WTC11 (cell line): ENCODE measurements at regions not wholly inside any gene's neighbourhood (a gene's known extent, or its start where the extent isn't known, plus 50 kb on each side); places are given as distances from the start of the nearest gene placed in this dataset.

Experiments
- ATAC-seq: fragments of 200-7000 bp; cut with Tn5 transposase; 2 replicates; pipeline ENCODE4 v1.10.0; 2021; ENCODE audit warnings: mild to moderate bottlenecking, moderate library complexity
- CTCF ChIA-PET: fragments of 300-600 bp; sonication (Branson Sonifier 250); formaldehyde crosslinking; loops from one replicate; lab custom pipeline; 2021; ENCODE audit warnings: antibody characterized with exemption; lab: Charles Lee
- POLR2A ChIA-PET: fragments of 350-600 bp; sonication (Branson Sonifier 250); formaldehyde crosslinking; loops from one replicate; lab custom pipeline; 2021; ENCODE audit warnings: antibody characterized with exemption; lab: Charles Lee
- DNase-seq: peaks from one replicate; pipeline ENCODE4 v3.0.0; 2021; ENCODE audit warnings: low spot score
- H3K27ac Mint-ChIP-seq: 2 replicates; pipeline ENCODE4 v1.8.0; 2021; ENCODE audit warnings: mixed read lengths
- H3K27me3 Mint-ChIP-seq: 2 replicates; pipeline ENCODE4 v1.8.0; 2021; ENCODE audit warnings: low read depth, mild to moderate bottlenecking, moderate library complexity, mixed read lengths
- H3K36me3 Mint-ChIP-seq: 2 replicates; pipeline ENCODE4 v1.8.0; 2021; ENCODE audit warnings: mixed read lengths
- H3K4me1 Mint-ChIP-seq: 2 replicates; pipeline ENCODE4 v1.8.0; 2022; ENCODE audit warnings: mixed read lengths
- H3K4me3 Mint-ChIP-seq: 2 replicates; pipeline ENCODE4 v1.8.0; 2021; ENCODE audit warnings: mild to moderate bottlenecking, moderate library complexity, mixed read lengths
- H3K9me3 Mint-ChIP-seq: 2 replicates; pipeline ENCODE4 v1.8.0; 2021; ENCODE audit warnings: mixed read lengths
- ELF4 ChIP-seq: sonication (generic); formaldehyde crosslinking; IDR thresholded peaks from 2 replicates; pipeline ENCODE4 v1.8.1; 2022; ENCODE audit warnings: low read depth, mild to moderate bottlenecking, moderate library complexity, missing genetic modification reagents
- GABPB1 ChIP-seq: sonication (generic); formaldehyde crosslinking; IDR thresholded peaks from 2 replicates; pipeline ENCODE4 v1.8.1; 2023; ENCODE audit warnings: mild to moderate bottlenecking, missing genetic modification reagents
- HMGXB4 ChIP-seq: sonication (generic); formaldehyde crosslinking; IDR thresholded peaks from 2 replicates; pipeline ENCODE4 v1.8.1; 2023; ENCODE audit warnings: mild to moderate bottlenecking, moderate library complexity, missing genetic modification reagents
- JAZF1 ChIP-seq: fragments of 250-450 bp; sonication (Bioruptor Pico); IDR thresholded peaks from 2 replicates; pipeline ENCODE4 v1.9.0; 2021; ENCODE audit warnings: moderate library complexity, mild to moderate bottlenecking, inconsistent platforms
- JUN ChIP-seq: sonication (generic); formaldehyde crosslinking; IDR thresholded peaks from 2 replicates; pipeline ENCODE4 v1.8.0; 2023; ENCODE audit warnings: mild to moderate bottlenecking, missing genetic modification reagents
- NFE2L1 ChIP-seq: sonication (generic); formaldehyde crosslinking; IDR thresholded peaks from 2 replicates; pipeline ENCODE4 v1.8.1; 2023; ENCODE audit warnings: missing genetic modification reagents
- NR1H2 ChIP-seq: sonication (generic); formaldehyde crosslinking; IDR thresholded peaks from 2 replicates; pipeline ENCODE4 v1.9.0; 2021; ENCODE audit warnings: mild to moderate bottlenecking, moderate library complexity, missing genetic modification reagents
- PRRX2 ChIP-seq: fragments of 250-450 bp; sonication (Bioruptor Pico); IDR thresholded peaks from 2 replicates; pipeline ENCODE4 v1.8.0; 2021; ENCODE audit warnings: mild to moderate bottlenecking
- TEAD4 ChIP-seq: sonication (generic); formaldehyde crosslinking; IDR thresholded peaks from 2 replicates; pipeline ENCODE4 v1.8.0; 2022; ENCODE audit warnings: mild to moderate bottlenecking, missing genetic modification reagents
- TP53 ChIP-seq: sonication (generic); formaldehyde crosslinking; IDR thresholded peaks from 2 replicates; pipeline ENCODE4 v1.8.1; 2023; ENCODE audit warnings: mild to moderate bottlenecking, missing genetic modification reagents
- ZMAT4 ChIP-seq: fragments of 250-450 bp; sonication (Bioruptor Pico); IDR thresholded peaks from 2 replicates; pipeline ENCODE4 v1.9.0; 2021; ENCODE audit warnings: mild to moderate bottlenecking
- ZNF232 ChIP-seq: sonication (generic); formaldehyde crosslinking; IDR thresholded peaks from 2 replicates; pipeline ENCODE4 v1.8.0; 2022; ENCODE audit warnings: mild to moderate bottlenecking, missing genetic modification reagents
- ZNF317 ChIP-seq: sonication (generic); formaldehyde crosslinking; IDR thresholded peaks from 2 replicates; pipeline ENCODE4 v1.8.1; 2023; ENCODE audit warnings: low read depth, mild to moderate bottlenecking, moderate library complexity, missing genetic modification reagents, borderline replicate concordance
- ZNF532 ChIP-seq: fragments of 250-450 bp; sonication (Bioruptor Pico); IDR thresholded peaks from 2 replicates; pipeline ENCODE4 v1.9.0; 2021; ENCODE audit warnings: mild to moderate bottlenecking, borderline replicate concordance
- ZNF671 ChIP-seq: fragments of 250-450 bp; sonication (Bioruptor Pico); IDR thresholded peaks from 2 replicates; pipeline ENCODE4 v1.8.0; 2021; ENCODE audit warnings: mild to moderate bottlenecking
- TF ChIP-seq, protein P1 (sequence below): fragments of 250-450 bp; sonication (Bioruptor Pico); IDR thresholded peaks from 2 replicates; pipeline ENCODE4 v1.8.0; 2021; ENCODE audit warnings: mild to moderate bottlenecking
- TF ChIP-seq, protein P2 (sequence below): sonication (generic); formaldehyde crosslinking; IDR thresholded peaks from 2 replicates; pipeline ENCODE4 v1.8.0; 2023; ENCODE audit warnings: missing genetic modification reagents, mild to moderate bottlenecking, borderline replicate concordance
- TF ChIP-seq, protein P3 (sequence below): sonication (generic); formaldehyde crosslinking; IDR thresholded peaks from 2 replicates; pipeline ENCODE4 v1.8.1; 2022; ENCODE audit warnings: missing genetic modification reagents, borderline replicate concordance
- TF ChIP-seq, protein P4 (sequence below): sonication (generic); formaldehyde crosslinking; IDR thresholded peaks from 2 replicates; pipeline ENCODE4 v1.8.1; 2022; ENCODE audit warnings: mild to moderate bottlenecking, moderate library complexity, missing genetic modification reagents
- TF ChIP-seq, protein P5 (sequence below): sonication (generic); formaldehyde crosslinking; IDR thresholded peaks from 2 replicates; pipeline ENCODE4 v1.8.0; 2022; ENCODE audit warnings: mild to moderate bottlenecking, missing genetic modification reagents

DNA sequence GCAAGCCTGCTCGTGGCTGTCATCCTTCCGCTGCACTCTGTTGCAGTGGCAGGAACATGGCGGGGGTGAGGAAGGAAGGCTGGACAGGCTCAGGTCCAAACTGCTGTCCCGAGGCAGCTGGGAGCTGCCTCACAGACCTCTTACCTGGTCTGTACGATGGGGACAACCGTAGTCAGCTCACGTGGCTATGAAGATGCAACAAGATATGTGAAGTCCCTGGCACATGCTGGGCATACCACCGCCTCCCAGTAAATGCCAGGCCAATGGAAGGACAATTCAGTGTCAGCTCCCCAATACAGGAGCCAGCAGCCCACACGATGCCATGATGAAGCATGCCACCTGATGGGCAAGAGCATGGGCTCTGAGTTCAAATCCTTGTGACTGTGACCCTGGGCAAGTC lies 344.4 kb downstream of the CYRIA start:
- no peak overlapping the region for H3K27ac Mint-ChIP-seq
- H3K4me1 Mint-ChIP-seq, result peaks cover 26% of the 10 kb centered on the region
- POLR2A ChIA-PET, result no interaction called here
- CTCF ChIA-PET, result interaction anchor here (0.6 to 2.3 kb wide), 5 partner anchors 11 to 382 kb away, joined by 3 to 20 read pairs (median 4); partner anchors contain the start of gene MYCN
- ATAC-seq (no peak), DNase-seq (no peak)
- no peak overlapping the region for H3K4me3 Mint-ChIP-seq
- TF ChIP-seq ZNF232 (CRISPR knock-in tag) (no peak), ZMAT4 (CRISPR knock-in tag) (no peak), ZNF671 (CRISPR knock-in tag) (no peak), JUN (no peak), ELF4 (CRISPR knock-in tag) (no peak), TEAD4 (CRISPR knock-in tag) (no peak), ZNF317 (CRISPR knock-in tag) (no peak), TP53 (CRISPR knock-in tag) (no peak), HMGXB4 (CRISPR knock-in tag) (no peak), JAZF1 (CRISPR knock-in tag) (no peak)
- TF ChIP-seq, protein P1, sequence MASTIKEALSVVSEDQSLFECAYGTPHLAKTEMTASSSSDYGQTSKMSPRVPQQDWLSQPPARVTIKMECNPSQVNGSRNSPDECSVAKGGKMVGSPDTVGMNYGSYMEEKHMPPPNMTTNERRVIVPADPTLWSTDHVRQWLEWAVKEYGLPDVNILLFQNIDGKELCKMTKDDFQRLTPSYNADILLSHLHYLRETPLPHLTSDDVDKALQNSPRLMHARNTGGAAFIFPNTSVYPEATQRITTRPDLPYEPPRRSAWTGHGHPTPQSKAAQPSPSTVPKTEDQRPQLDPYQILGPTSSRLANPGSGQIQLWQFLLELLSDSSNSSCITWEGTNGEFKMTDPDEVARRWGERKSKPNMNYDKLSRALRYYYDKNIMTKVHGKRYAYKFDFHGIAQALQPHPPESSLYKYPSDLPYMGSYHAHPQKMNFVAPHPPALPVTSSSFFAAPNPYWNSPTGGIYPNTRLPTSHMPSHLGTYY (CRISPR knock-in tag), result no peak
- TF ChIP-seq, protein P2, sequence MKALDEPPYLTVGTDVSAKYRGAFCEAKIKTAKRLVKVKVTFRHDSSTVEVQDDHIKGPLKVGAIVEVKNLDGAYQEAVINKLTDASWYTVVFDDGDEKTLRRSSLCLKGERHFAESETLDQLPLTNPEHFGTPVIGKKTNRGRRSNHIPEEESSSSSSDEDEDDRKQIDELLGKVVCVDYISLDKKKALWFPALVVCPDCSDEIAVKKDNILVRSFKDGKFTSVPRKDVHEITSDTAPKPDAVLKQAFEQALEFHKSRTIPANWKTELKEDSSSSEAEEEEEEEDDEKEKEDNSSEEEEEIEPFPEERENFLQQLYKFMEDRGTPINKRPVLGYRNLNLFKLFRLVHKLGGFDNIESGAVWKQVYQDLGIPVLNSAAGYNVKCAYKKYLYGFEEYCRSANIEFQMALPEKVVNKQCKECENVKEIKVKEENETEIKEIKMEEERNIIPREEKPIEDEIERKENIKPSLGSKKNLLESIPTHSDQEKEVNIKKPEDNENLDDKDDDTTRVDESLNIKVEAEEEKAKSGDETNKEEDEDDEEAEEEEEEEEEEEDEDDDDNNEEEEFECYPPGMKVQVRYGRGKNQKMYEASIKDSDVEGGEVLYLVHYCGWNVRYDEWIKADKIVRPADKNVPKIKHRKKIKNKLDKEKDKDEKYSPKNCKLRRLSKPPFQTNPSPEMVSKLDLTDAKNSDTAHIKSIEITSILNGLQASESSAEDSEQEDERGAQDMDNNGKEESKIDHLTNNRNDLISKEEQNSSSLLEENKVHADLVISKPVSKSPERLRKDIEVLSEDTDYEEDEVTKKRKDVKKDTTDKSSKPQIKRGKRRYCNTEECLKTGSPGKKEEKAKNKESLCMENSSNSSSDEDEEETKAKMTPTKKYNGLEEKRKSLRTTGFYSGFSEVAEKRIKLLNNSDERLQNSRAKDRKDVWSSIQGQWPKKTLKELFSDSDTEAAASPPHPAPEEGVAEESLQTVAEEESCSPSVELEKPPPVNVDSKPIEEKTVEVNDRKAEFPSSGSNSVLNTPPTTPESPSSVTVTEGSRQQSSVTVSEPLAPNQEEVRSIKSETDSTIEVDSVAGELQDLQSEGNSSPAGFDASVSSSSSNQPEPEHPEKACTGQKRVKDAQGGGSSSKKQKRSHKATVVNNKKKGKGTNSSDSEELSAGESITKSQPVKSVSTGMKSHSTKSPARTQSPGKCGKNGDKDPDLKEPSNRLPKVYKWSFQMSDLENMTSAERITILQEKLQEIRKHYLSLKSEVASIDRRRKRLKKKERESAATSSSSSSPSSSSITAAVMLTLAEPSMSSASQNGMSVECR (CRISPR knock-in tag), result no peak
- TF ChIP-seq, protein P3, sequence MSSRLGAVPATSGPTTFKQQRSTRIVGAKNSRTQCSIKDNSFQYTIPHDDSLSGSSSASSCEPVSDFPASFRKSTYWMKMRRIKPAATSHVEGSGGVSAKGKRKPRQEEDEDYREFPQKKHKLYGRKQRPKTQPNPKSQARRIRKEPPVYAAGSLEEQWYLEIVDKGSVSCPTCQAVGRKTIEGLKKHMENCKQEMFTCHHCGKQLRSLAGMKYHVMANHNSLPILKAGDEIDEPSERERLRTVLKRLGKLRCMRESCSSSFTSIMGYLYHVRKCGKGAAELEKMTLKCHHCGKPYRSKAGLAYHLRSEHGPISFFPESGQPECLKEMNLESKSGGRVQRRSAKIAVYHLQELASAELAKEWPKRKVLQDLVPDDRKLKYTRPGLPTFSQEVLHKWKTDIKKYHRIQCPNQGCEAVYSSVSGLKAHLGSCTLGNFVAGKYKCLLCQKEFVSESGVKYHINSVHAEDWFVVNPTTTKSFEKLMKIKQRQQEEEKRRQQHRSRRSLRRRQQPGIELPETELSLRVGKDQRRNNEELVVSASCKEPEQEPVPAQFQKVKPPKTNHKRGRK (CRISPR knock-in tag), result no peak
- H3K36me3 Mint-ChIP-seq, result no peaks in the 10 kb centered on the region
- H3K9me3 Mint-ChIP-seq, result no peaks in the 10 kb centered on the region
- no peaks in the 10 kb centered on the region for H3K27me3 Mint-ChIP-seq

DNA sequence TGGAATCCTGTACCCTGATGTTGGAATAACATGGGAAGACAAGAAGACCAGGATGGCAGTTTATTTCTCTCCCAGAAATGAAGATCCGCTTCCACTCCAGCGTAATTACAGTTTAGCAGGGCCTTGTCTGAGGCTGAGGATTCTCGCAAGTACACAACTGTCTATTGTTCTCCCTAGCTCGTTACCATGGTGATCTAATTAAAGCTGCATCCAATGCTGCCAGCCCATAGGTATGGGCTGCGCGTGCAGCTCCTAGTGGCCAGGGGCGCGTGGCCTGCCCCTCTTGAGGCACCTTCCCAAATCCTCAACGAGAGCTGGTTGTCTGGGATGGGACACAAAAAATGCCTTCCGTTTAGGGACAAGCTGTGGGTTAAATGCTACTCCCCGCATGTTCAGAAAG lies 344.9 kb downstream of the CYRIA start:
- CTCF ChIA-PET, result interaction anchor here (0.6 to 2.3 kb wide), 4 partner anchors 12 to 573 kb away, joined by 3 to 20 read pairs (median 4); partner anchors contain the start of gene MYCN
- no peak overlapping the region for H3K27ac Mint-ChIP-seq
- TF ChIP-seq, protein P4, sequence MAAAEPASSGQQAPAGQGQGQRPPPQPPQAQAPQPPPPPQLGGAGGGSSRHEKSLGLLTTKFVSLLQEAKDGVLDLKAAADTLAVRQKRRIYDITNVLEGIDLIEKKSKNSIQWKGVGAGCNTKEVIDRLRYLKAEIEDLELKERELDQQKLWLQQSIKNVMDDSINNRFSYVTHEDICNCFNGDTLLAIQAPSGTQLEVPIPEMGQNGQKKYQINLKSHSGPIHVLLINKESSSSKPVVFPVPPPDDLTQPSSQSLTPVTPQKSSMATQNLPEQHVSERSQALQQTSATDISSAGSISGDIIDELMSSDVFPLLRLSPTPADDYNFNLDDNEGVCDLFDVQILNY (CRISPR knock-in tag), result no peak
- TF ChIP-seq NFE2L1 (CRISPR knock-in tag), result no peak
- TF ChIP-seq, protein P5, sequence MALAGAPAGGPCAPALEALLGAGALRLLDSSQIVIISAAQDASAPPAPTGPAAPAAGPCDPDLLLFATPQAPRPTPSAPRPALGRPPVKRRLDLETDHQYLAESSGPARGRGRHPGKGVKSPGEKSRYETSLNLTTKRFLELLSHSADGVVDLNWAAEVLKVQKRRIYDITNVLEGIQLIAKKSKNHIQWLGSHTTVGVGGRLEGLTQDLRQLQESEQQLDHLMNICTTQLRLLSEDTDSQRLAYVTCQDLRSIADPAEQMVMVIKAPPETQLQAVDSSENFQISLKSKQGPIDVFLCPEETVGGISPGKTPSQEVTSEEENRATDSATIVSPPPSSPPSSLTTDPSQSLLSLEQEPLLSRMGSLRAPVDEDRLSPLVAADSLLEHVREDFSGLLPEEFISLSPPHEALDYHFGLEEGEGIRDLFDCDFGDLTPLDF, result no peak
- TF ChIP-seq PRRX2 (CRISPR knock-in tag), result no peak
- no peak for TF ChIP-seq GABPB1 (CRISPR knock-in tag)
- no peak for TF ChIP-seq ZNF532 (CRISPR knock-in tag)
- no peak for TF ChIP-seq NR1H2

More for the DNA sequence above, 344.9 kb downstream of the CYRIA start:
- Mint-ChIP-seq H3K4me3 (no peak overlapping the region), H3K4me1 (peaks cover 26% of the 10 kb centered on the region), H3K36me3 (no peaks in the 10 kb centered on the region), H3K27me3 (no peaks in the 10 kb centered on the region), H3K9me3 (no peaks in the 10 kb centered on the region)
- no peak for DNase-seq
- POLR2A ChIA-PET, result interaction anchor here (0.6 kb wide), 1 partner anchor 381 kb away, joined by 3 read pairs; no protein-coding TSS in a partner anchor
- ATAC-seq, result peak; percentile 36
